Right lobe of liver (tissue), 6 donors: ENCODE measurements at regions not wholly inside any gene's neighbourhood (a gene's known extent, or its start where the extent isn't known, plus 50 kb on each side); places are given as distances from the start of the nearest gene placed in this dataset.
"Not testable (repeated sequence)": the region's sequence is repeated elsewhere in the genome, so short reads cannot be mapped to it uniquely, and the experiment has no call there.

Experiments
- ATAC-seq, 4 donors: fragments of 200-7000 bp; cut with Tn5 transposase; one replicate each; pipeline ENCODE4 v1.9.1; 2020; ENCODE audit warnings: mild to moderate bottlenecking in 4 of 4, moderate library complexity in 4 of 4
- DNase-seq, 3 donors: peaks; one replicate each; pipeline ENCODE4 v3.0.0-alpha.2; 2020
- H3K27ac ChIP-seq, 3 donors: fragments of 200-600 bp; one replicate each; pipeline ENCODE4 v1.8.0; 2022
- H3K27me3 ChIP-seq, 2 donors: fragments of 200-600 bp; one replicate each; pipeline ENCODE4 v1.8.0; 2022
- H3K36me3 ChIP-seq, 4 donors: fragments of 200-600 bp; sonication (generic) in 1 of 4; one replicate each; pipeline versions ENCODE4 v1.5.1 to v1.8.0; 2017 to 2022; ENCODE audit warnings: control low read depth in 1 of 4
- H3K4me1 ChIP-seq, 4 donors: fragments of 200-600 bp; sonication (generic) in 1 of 4; one replicate each; pipeline versions ENCODE4 v1.5.1 to v1.8.0; 2017 to 2022; ENCODE audit warnings: control low read depth in 1 of 4
- H3K4me3 ChIP-seq, 3 donors: fragments of 200-600 bp; one replicate each; pipeline ENCODE4 v1.8.0; 2022
- H3K9me3 ChIP-seq, 4 donors: fragments of 200-600 bp; sonication (generic) in 1 of 4; one replicate each; pipeline versions ENCODE4 v1.5.1 to v1.8.0; 2017 to 2022; ENCODE audit warnings: control low read depth in 1 of 4
- POLR2A ChIP-seq: fragments of 450-650 bp; IDR thresholded peaks from one replicate; pipeline ENCODE4 v1.6.1; 2017; ENCODE audit warnings: antibody characterized with exemption, mild to moderate bottlenecking
- WGBS: methylation state at CpG from one replicate; pipeline ENCODE4 v1.1.6; 2018; ENCODE audit warnings: low coverage, low lambda C conversion rate; ENCODE audit not compliant: insufficient coverage; ENCODE audit errors: missing lambda C conversion rate; 5-methylcytosine and 5-hydroxymethylcytosine counted together
- intact Hi-C, 2 donors: fragments of 100-400 bp; cut with DNase I; formaldehyde crosslinking; loops; one replicate each; pipeline versions ENCODE4 v1.11.2 to v1.14.1; 2022
- TF ChIP-seq, protein P1 (sequence below), 4 donors: fragments of 200-600 bp in 3 of 4; fragments of 450-650 bp in 1 of 4; IDR thresholded peaks; one replicate each; pipeline versions ENCODE4 v1.5.1 to v1.8.0; 2016 to 2022; ENCODE audit warnings: antibody characterized with exemption in 4 of 4, mild to moderate bottlenecking in 2 of 4
- donor health status: DM: no; HTN: yes; CAD: no.
- donor health status: DM: no; HTN: no; CAD: no.
- donor health status: DM: no; HTN: no; CAD: no.
- donor health status: DM: no; HTN: yes; CAD: no.
- donor health status: DM: no; HTN: yes; CAD: no.

DNA sequence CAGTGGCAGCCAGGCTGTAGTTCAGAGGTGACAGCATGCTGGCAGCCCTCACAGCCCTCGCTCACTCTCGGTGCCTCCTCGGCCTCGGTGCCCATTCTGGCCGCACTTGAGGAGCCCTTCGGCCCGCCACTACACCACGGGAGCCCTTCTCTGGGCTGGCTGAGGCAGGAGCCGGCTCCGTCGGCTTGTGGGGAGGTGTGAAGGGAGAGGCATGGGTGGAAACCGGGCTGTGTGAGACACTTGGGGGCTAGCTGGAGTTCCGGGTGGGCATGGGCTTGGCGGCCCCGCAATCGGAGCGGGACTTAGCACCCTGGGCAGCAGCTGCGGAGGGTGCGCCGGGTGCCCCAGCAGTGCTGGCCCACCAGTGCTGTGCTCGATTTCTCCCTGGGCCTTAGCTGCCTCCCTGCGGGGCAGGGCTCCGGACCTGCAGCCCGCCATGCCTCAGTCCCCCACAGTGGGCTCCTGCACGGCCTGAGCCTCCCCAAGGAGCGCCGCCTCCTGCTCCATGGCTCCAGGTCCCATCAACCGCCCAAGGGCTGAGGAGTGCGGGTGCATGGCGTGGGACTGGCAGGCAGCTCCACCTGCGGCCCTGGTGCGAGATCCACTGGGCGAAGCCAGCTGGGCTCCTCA lies 396.8 kb downstream of the FAM72C start:
- Histone ChIP-seq H3K27ac (no peak overlapping the region), H3K36me3 (no peaks in the 10 kb centered on the region), H3K4me3 (no peak overlapping the region), H3K27me3 (no peaks in the 10 kb centered on the region), H3K9me3 (no peaks in the 10 kb centered on the region), H3K4me1 (no peaks in the 10 kb centered on the region)
- no peak for ATAC-seq
- TF ChIP-seq, protein P1, sequence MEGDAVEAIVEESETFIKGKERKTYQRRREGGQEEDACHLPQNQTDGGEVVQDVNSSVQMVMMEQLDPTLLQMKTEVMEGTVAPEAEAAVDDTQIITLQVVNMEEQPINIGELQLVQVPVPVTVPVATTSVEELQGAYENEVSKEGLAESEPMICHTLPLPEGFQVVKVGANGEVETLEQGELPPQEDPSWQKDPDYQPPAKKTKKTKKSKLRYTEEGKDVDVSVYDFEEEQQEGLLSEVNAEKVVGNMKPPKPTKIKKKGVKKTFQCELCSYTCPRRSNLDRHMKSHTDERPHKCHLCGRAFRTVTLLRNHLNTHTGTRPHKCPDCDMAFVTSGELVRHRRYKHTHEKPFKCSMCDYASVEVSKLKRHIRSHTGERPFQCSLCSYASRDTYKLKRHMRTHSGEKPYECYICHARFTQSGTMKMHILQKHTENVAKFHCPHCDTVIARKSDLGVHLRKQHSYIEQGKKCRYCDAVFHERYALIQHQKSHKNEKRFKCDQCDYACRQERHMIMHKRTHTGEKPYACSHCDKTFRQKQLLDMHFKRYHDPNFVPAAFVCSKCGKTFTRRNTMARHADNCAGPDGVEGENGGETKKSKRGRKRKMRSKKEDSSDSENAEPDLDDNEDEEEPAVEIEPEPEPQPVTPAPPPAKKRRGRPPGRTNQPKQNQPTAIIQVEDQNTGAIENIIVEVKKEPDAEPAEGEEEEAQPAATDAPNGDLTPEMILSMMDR (IDR thresholded peaks at IDR 0.05): no peak
- TF ChIP-seq POLR2A: no peak
- no peak for DNase-seq
- WGBS: no CpG with 5 or more reads among the region's 33 CpGs
- intact Hi-C loops: no loop called here

DNA sequence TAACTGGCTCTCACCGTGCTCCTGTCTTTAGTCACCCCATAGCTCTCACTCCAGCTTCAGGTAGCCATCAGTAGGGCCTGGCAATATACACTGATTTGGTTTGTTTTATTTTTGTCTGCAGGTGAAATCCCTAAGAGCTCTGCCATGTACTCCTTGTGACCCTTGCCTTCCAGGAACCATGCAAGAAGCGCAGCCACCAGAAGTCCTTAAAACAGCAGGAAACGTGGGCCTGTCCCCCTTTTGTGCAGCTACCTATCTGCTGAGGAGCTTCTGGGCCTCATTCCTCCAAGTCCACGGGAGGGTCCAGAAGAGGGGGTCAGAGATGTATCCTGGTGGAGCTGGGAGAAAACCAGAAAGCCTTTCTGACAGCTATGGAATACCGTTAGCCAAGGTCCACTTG lies 399.1 kb downstream of the FAM72C start:
- H3K27ac ChIP-seq, DNase-seq, H3K4me3 ChIP-seq, H3K36me3 ChIP-seq, H3K9me3 ChIP-seq, ATAC-seq, H3K4me1 ChIP-seq, H3K27me3 ChIP-seq, intact Hi-C loops: not testable (repeated sequence)
- 41% methylated on average over 4 of the region's 5 CpGs for WGBS

DNA sequence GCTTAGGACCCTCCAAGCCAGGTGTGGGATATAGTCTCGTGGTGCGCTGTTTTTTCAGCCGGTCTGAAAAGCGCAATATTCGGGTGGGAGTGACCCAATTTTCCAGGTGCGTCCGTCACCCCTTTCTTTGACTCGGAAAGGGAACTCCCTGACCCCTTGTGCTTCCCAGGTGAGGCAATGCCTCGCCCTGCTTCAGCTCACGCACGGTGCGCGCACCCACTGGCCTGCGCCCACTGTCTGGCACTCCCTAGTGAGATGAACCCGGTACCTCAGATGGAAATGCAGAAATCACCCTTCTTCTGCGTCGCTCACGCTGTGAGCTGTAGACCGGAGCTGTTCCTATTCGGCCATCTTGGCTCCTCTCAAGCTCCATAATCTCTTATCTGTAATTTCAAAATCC lies 408.0 kb downstream of the FAM72C start:
- H3K27ac ChIP-seq, H3K9me3 ChIP-seq, H3K36me3 ChIP-seq, intact Hi-C loops, H3K27me3 ChIP-seq, ATAC-seq, H3K4me1 ChIP-seq, DNase-seq, H3K4me3 ChIP-seq: not testable (repeated sequence)
- WGBS: 56% methylated on average over 7 of the region's 20 CpGs

DNA sequence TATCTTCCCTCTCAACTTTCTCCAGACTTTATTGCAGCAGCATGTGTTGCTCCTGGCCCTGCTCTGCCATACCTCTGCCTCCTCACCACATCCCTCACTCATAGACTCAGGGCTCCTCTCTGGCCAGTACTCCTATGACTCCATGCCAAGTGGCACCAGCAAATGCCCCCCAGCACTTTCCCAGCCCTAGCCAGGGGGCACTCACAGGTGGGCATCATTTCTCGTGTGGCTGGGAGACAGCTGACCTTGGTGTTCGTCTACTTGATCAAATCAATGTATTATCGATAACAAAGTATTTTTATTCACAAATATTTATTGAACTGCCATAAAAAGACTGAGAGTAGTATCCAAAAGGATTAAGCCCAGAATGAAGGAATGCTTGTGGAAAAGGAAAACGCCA lies 418.2 kb downstream of the FAM72C start:
- no peaks in the 10 kb centered on the region for H3K9me3 ChIP-seq
- 39% methylated on average over 4 of the region's 4 CpGs for WGBS

DNA sequence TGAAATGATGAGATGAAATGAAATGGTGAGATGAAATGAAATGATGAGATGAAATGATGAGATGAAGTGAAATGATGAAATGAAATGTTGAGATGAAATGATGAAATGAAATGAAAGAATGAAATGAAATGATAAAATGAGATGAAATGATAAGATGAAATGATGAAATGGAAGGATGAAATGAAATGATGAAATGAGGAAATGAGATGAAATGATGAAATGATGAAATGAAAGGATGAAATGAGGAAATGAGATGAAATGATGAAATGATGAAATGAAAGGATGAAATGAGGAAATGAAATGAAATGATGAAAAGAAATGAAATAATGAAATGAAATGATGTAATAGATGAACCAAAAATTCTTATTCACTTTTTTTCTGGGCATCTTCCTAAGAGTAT lies 467.1 kb downstream of the FAM72C start:
- H3K4me3 ChIP-seq, intact Hi-C loops, ATAC-seq, H3K4me1 ChIP-seq, H3K27me3 ChIP-seq, H3K9me3 ChIP-seq, H3K36me3 ChIP-seq, DNase-seq, H3K27ac ChIP-seq: not testable (repeated sequence)

More for the DNA sequence above, 418.2 kb downstream of the FAM72C start:
- Histone ChIP-seq H3K4me1 (no peaks in the 10 kb centered on the region), H3K27me3 (no peaks in the 10 kb centered on the region), H3K27ac (no peak overlapping the region), H3K4me3 (no peak overlapping the region), H3K36me3 (no peaks in the 10 kb centered on the region)
- intact Hi-C loops: no loop called here
- ATAC-seq (no peak), DNase-seq (no peak)
- TF ChIP-seq, protein P1 (IDR thresholded peaks at IDR 0.05): no peak

DNA sequence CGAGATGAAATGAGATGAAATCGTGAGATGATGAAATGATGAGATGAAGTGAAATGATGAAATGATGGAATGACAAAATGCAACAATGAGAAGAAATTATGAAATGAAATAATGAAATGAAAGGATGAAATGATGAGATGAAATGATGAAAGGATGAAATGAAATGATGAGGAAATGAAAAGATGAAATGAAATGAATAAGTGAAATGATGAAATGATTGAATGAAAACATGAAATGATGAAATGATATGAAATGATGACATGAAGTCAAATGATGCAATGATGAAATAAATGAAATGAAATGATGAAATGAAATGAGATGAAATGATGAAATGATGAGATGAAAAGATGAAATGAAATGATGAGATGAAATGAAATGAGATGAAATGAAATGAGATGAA lies 467.7 kb downstream of the FAM72C start:
- H3K4me1 ChIP-seq, H3K27me3 ChIP-seq, H3K27ac ChIP-seq, H3K4me3 ChIP-seq, DNase-seq, ATAC-seq, H3K9me3 ChIP-seq, intact Hi-C loops, H3K36me3 ChIP-seq: not testable (repeated sequence)
- no CpG with 5 or more reads among the region's 2 CpGs for WGBS

DNA sequence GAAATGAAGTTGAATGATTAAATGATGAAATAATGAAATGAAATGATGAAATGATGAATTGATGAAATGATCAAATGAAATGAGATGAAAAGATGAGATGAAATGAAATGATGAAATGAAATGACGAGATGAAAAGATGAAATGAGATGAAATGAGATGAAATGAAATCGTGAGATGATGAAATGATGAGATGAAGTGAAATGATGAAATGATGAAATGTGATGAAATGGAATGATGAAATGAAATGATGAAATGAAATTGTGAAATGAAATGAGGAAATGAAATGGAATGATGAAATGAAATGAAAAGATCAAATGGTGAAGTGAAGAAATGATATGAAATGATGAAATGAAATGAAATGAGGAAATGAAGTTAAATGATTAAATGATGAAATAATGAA lies 468.7 kb downstream of the FAM72C start:
- WGBS: 61% methylated on average over 2 of the region's 2 CpGs
- H3K9me3 ChIP-seq, H3K27ac ChIP-seq, ATAC-seq, intact Hi-C loops, H3K27me3 ChIP-seq, H3K4me3 ChIP-seq, H3K36me3 ChIP-seq, DNase-seq, H3K4me1 ChIP-seq: not testable (repeated sequence)

DNA sequence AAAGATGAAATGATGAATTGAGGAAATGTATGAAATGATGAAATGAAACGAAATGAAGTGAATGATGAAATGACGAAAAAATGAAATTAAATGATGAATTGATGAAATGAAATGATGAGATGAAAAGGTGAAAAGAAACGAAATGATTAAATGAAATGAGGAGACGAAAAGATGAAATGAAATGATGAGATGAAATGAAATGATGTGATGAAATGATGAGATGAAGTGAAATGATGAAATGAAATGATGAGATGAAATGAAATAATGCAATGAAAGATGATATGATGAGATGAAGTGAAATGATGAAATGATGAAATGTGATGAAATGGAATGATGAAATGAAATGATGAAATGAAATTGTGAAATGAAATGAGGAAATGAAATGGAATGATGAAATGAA lies 469.7 kb downstream of the FAM72C start:
- WGBS: 54% methylated on average over 3 of the region's 4 CpGs
- H3K36me3 ChIP-seq, intact Hi-C loops, H3K27me3 ChIP-seq, H3K27ac ChIP-seq, H3K4me3 ChIP-seq, H3K9me3 ChIP-seq, DNase-seq, ATAC-seq, H3K4me1 ChIP-seq: not testable (repeated sequence)

DNA sequence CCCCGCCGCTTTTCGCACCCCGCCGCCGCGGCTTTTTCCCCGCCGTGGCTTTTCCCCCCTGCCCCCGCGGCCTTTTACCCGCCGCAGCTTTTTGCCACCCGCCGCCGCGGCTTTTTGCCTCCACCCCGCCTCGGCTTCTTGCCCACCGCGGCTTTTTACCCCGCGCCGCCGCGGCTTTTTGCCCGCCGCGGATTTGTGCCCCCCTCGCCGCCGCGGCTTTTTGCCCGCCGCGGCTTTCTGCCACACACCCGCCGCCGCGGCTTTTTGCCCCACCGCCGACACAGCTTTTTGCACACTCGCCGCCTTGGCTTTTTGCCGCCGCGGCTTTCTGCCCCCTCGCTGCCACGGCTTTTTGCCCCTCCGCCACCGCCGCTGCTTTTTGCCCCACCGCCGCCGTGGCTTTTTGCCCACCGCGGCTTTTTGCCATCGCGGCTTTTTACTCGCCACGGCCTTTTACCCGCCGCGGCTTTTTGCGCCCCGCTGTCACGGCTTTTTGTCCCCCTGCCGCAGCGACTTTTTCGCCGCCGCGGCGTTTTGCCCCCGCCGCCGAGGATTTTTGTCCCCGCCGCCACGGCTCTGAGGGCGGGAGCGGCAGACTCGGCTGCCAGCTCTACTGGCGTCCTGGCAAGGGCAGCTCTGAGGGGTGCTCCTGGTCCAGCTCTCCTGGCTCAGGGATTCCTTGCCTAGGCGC lies 473.6 kb downstream of the FAM72C start:
- H3K4me3 ChIP-seq, ATAC-seq, H3K36me3 ChIP-seq, H3K27me3 ChIP-seq, H3K9me3 ChIP-seq, intact Hi-C loops, H3K27ac ChIP-seq, H3K4me1 ChIP-seq: not testable (repeated sequence)
- peak; percentile 1 to 37 (median 31) for DNase-seq
- WGBS: 3% methylated on average over 61 of the region's 85 CpGs
